Endothelial cell (in vitro differentiated cells): ENCODE measurements at regions not wholly inside any gene's neighbourhood (a gene's known extent, or its start where the extent isn't known, plus 50 kb on each side); places are given as distances from the start of the nearest gene placed in this dataset.

Experiments used
- DNase-seq: peaks from one replicate; pipeline ENCODE4 v3.0.0; 2021; ENCODE audit warnings: low spot score
- H3K27ac Mint-ChIP-seq: one replicate; pipeline ENCODE4 v1.8.0; 2021; ENCODE audit warnings: mixed read lengths, inconsistent platforms; ENCODE audit not compliant: unreplicated experiment
- H3K27me3 Mint-ChIP-seq: one replicate; pipeline ENCODE4 v1.8.0; 2021; ENCODE audit warnings: mild to moderate bottlenecking, moderate library complexity, mixed read lengths, inconsistent platforms; ENCODE audit not compliant: unreplicated experiment
- H3K36me3 Mint-ChIP-seq: one replicate; pipeline ENCODE4 v1.8.0; 2021; ENCODE audit warnings: mild to moderate bottlenecking, low read depth, mixed read lengths, inconsistent platforms; ENCODE audit not compliant: unreplicated experiment
- H3K4me1 Mint-ChIP-seq: one replicate; pipeline ENCODE4 v1.8.0; 2021; ENCODE audit warnings: mild to moderate bottlenecking, mixed read lengths, inconsistent platforms; ENCODE audit not compliant: unreplicated experiment
- H3K4me3 Mint-ChIP-seq: one replicate; pipeline ENCODE4 v1.8.0; 2021; ENCODE audit warnings: mild to moderate bottlenecking, mixed read lengths, inconsistent platforms; ENCODE audit not compliant: unreplicated experiment
- H3K9me3 Mint-ChIP-seq: one replicate; pipeline ENCODE4 v1.8.0; 2021; ENCODE audit warnings: mixed read lengths, inconsistent platforms; ENCODE audit not compliant: unreplicated experiment
- TF ChIP-seq, protein P1 (sequence below): fragments of 200-600 bp; sonication (generic); IDR thresholded peaks from one replicate; pipeline ENCODE4 v1.5.0; 2021; ENCODE audit warnings: antibody characterized with exemption; ENCODE audit not compliant: unreplicated experiment

DNA sequence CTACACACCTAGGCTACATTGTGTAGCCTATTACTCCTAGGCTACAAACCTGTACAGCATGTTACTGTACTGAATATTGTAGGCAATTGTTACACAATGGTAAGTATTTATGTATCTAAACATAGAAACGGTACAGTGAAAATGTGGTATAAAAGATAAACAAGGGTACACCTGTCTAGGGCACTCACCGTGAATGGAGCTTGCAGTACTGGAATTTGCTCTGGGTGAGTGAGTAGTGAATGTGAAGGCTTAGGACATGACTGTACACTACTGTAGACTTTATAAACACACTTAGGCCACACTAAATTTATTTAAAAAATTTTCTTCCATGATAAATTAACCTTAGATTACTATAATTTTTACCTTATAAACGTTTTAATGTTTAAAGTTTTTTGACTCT lies 171.7 kb upstream of the NCAM1 start:
- H3K27ac Mint-ChIP-seq, result no peak overlapping the region
- DNase-seq, result no peak
- no peaks in the 10 kb centered on the region for H3K27me3 Mint-ChIP-seq
- peaks cover 4% of the 10 kb centered on the region for H3K36me3 Mint-ChIP-seq
- H3K9me3 Mint-ChIP-seq, result no peaks in the 10 kb centered on the region
- H3K4me1 Mint-ChIP-seq, result peaks cover 30% of the 10 kb centered on the region
- TF ChIP-seq, protein P1, sequence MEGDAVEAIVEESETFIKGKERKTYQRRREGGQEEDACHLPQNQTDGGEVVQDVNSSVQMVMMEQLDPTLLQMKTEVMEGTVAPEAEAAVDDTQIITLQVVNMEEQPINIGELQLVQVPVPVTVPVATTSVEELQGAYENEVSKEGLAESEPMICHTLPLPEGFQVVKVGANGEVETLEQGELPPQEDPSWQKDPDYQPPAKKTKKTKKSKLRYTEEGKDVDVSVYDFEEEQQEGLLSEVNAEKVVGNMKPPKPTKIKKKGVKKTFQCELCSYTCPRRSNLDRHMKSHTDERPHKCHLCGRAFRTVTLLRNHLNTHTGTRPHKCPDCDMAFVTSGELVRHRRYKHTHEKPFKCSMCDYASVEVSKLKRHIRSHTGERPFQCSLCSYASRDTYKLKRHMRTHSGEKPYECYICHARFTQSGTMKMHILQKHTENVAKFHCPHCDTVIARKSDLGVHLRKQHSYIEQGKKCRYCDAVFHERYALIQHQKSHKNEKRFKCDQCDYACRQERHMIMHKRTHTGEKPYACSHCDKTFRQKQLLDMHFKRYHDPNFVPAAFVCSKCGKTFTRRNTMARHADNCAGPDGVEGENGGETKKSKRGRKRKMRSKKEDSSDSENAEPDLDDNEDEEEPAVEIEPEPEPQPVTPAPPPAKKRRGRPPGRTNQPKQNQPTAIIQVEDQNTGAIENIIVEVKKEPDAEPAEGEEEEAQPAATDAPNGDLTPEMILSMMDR, result no peak
- no peak overlapping the region for H3K4me3 Mint-ChIP-seq

DNA sequence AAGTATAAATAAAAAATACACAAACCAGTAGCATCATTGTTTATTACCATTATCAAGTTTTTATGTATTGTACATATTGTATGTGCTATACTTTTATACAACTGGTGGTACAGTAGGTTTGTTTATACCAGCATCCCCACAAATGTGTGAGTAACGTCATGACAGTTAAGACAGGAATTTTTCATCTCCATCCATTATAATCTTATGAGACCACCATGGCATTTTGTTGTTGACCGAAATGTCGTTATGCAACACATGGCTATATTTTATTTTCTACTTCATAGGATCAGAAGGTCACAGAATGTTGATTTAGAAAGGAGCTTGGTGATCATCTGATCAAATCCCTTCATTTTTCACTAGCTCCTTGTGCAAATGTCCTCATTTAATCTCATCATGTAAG lies 170.9 kb upstream of the NCAM1 start:
- H3K4me1 Mint-ChIP-seq, result peaks cover 30% of the 10 kb centered on the region
- no peaks in the 10 kb centered on the region for H3K9me3 Mint-ChIP-seq
- TF ChIP-seq, protein P1, result no peak
- peaks cover 4% of the 10 kb centered on the region for H3K36me3 Mint-ChIP-seq
- no peak overlapping the region for H3K27ac Mint-ChIP-seq
- H3K4me3 Mint-ChIP-seq, result no peak overlapping the region
- H3K27me3 Mint-ChIP-seq, result no peaks in the 10 kb centered on the region
- no peak for DNase-seq

DNA sequence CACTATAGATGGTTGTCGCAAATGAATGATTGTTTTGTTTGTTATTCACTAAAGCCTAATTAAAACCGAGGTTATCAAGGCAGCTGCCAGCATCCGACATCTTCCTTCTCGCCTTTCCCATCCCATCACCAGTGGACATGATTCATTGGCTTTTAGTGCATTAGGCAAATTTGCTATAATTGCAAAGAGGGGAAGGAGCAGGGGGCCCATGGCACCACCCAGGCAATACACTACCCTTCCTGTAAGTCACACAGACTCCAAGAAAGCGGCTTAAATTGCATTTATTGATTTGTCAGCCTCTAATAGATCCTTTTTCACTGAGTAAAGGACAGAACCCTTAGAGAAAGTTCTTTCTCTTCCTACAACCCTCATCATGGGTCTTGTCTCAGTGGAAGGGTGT lies 169.2 kb upstream of the NCAM1 start:
- no peaks in the 10 kb centered on the region for H3K9me3 Mint-ChIP-seq

DNA sequence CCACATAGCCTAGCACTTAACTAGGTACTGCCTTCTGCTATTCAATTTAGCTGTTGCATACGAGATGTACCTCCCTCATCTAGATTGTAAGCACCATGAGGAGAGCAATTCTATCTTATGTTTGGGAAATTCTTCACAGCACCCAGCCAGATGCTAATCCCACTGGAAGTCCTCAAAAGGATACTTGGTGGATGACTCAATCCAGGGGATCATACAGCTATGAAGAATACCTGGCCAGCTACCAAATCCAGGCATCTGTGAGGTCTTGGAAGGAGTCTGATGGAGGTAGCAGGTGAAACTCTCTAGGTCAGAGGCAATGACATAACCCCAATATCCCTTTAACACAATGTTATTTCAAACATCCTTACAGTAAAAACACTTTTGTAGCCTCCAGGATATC lies 167.8 kb upstream of the NCAM1 start:
- no peaks in the 10 kb centered on the region for H3K27me3 Mint-ChIP-seq
- H3K27ac Mint-ChIP-seq, result no peak overlapping the region
- TF ChIP-seq, protein P1, result no peak
- H3K4me1 Mint-ChIP-seq, result peaks cover 12% of the 10 kb centered on the region
- no peak for DNase-seq
- no peaks in the 10 kb centered on the region for H3K36me3 Mint-ChIP-seq
- H3K9me3 Mint-ChIP-seq, result no peaks in the 10 kb centered on the region
- H3K4me3 Mint-ChIP-seq, result no peak overlapping the region

More for the DNA sequence above, 169.2 kb upstream of the NCAM1 start:
- TF ChIP-seq, protein P1, result no peak
- no peak overlapping the region for H3K4me3 Mint-ChIP-seq
- no peaks in the 10 kb centered on the region for H3K27me3 Mint-ChIP-seq
- no peak overlapping the region for H3K27ac Mint-ChIP-seq
- H3K4me1 Mint-ChIP-seq, result peaks cover 18% of the 10 kb centered on the region
- H3K36me3 Mint-ChIP-seq, result no peaks in the 10 kb centered on the region
- no peak for DNase-seq

DNA sequence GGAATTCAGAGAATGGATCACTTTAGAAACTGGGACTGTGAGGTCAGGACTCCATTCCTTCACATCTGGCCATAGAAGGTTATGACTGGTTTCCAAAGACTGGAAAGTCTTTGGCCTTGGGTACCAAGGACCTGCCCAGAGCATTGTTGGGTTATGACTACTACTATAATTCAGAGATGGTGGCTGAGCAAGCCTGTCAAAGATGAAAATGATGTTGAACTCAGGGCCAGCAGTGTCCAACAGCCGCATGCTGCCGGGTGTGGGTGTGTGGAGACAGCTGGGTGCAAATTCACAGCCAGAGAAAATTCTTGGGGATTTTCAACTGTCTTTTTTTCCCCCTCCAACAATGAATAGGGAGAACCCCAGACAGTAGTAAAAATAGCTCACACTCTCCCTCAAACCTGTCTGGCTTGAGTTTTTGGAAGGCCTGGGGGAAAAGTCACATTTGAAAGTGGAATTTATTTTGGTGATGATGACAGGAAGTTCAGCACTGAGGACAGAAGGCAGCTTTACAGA lies 166.8 kb upstream of the NCAM1 start:
- Mint-ChIP-seq H3K27me3 (no peaks in the 10 kb centered on the region), H3K9me3 (no peaks in the 10 kb centered on the region), H3K36me3 (no peaks in the 10 kb centered on the region), H3K27ac (no peak overlapping the region), H3K4me3 (no peak overlapping the region), H3K4me1 (peaks cover 10% of the 10 kb centered on the region)
- DNase-seq, result no peak
- TF ChIP-seq, protein P1, result no peak
